GM04504 (cell line): ENCODE measurements at regions not wholly inside any gene's neighbourhood (a gene's known extent, or its start where the extent isn't known, plus 50 kb on each side); places are given as distances from the start of the nearest gene placed in this dataset.

Experiments
- DNase-seq: peaks from one replicate; pipeline ENCODE4 v3.0.0-alpha.2; 2012; ENCODE audit warnings: low read depth

DNA sequence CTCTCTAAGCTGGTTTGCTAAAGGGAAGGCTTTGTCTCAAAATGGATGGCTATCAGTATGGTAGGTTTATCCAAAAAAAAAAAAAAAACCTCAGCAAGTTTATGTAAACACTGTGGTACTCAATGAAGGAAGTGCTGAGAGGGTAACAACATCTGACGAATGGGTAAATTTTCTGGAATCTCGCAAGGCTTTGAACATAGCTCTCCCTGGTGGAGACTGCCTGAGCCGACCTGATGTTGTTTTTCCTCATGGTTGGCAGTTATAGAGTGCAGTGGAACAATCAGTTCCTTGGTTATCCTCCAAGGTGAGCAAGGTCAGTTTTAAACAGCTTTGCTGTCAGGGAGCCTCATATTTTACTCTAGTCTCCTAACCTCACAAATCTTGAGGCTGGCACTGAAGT is 94.6 kb downstream of the ZPLD1 start:
- no peak for DNase-seq

DNA sequence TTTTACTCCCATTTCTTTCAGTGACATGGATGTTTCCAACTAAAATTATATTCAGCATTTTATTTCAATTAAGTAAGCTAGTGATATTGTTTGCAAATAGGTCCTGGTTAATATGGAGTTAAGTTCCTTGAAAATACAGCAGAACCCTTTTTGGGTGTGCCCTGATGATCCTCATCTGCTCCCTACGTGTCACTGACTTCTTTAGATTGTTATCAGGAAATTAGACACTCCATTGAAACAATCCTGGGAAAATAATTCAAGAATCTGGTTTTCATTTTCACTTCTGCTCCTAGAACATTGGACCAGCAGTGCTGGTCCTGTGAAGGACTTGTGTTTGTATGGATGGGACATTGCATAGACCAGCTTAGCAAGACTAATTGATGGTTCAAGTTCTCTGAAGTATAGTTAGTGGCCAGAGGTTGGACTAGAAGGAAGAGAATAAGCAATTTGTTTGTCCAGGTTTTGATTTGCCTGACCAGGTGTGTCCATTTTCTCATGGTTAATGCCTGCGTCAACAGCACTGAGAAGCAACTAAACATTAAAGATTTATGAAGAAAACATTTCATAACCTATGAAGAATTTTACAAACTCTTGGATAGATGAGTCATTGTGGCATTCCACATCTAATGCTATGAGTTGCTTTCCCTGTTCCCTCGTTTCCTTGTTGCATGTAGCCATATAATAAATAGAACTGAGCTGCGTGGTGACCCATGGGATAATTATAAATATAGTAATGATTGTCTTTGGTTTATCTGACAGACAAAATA is 95.8 kb downstream of the ZPLD1 start:
- no peak for DNase-seq

DNA sequence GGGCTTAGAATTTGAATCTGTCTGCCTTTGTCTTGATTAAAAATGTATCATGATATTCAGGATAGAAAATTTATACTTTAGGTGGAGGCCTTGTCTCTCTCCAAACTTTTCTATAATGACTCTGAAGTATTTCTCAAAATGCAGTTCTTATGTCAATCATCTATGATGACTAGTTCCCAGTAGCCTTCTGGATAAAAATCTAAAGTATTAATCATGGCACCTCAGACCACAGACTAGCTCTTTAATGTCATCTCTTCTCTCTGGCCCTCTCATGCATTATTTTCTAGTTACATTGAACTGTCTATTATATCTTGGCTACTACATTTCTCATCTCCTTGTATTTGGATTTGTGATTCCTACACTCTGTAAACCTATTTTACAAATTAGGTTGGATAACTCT is 96.9 kb downstream of the ZPLD1 start:
- DNase-seq: no peak

DNA sequence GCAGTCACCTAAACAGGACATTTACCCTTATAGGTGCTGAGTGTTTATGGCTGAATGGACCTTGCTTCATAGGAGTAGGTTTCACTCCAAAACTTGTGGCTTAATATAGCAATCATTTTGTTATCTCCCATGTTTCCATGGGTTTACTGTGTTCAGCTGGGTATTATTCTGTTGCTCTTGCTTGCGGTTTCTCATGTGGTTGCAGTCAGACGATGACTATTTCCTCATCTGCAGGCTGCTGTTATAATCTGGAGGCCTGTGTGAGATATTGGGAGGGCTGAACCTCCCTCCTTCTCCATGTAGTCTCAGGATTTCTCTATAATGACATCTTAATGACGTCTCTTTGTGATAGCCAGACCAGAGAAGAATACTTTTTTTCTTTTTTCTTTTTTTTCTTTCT is 98.1 kb downstream of the ZPLD1 start:
- no peak for DNase-seq

DNA sequence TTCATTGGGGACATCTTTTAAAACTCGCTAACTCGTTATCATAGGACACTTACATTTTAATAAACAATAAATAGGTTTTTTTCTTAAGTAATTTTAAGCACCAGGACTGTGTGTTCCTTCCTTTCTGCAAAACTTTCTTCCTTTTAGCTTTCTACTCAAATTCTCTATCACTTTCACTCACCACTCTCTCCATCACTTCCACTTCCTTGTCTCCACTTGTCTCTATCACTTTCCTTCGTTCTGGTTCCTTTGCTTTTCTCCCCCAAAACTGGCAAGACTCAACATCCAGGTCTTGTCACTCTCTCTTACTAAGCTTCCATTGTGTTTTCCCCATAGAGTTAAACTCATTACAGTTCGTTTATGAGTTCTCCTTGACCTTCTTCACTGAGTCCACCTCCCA is 99.0 kb downstream of the ZPLD1 start:
- DNase-seq: no peak

DNA sequence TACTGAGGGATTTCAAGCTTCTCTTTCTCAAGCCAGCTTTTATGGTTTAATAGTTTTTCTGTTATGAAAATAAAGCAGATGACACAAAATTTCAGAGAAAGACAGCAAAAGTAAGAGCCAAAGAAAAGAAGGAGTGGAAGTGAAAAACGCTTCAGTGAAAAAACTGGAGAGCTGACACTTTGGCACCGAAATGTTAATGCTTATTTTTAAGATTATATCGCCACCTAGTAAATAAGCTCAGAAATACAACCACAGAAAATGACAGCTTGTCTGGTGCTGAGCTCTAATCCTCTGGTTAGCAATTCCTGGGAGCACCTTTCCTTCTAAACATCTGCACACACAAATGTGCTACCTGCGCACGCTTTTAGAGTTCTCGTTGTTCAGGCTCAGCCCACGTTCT is 101.6 kb downstream of the ZPLD1 start:
- DNase-seq: peak; percentile 12

DNA sequence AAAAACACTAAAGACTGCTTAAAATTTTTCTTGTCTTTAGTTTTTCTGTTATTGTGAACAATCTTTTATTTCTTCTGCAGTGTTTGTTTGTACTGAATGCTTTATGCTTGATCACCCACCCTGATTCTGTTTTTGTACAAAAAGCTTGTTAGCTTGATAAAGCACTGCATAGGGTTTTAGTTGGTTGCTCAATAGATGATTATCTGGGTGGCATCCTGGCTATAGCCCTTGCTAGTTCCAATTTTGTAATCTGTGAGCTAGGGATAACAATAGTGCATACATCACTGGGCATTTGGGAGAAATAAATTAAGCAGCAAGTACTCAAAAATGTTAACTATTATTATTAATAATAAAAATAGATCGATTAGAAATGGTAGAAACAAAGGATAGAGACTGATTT is 102.3 kb downstream of the ZPLD1 start:
- no peak for DNase-seq

DNA sequence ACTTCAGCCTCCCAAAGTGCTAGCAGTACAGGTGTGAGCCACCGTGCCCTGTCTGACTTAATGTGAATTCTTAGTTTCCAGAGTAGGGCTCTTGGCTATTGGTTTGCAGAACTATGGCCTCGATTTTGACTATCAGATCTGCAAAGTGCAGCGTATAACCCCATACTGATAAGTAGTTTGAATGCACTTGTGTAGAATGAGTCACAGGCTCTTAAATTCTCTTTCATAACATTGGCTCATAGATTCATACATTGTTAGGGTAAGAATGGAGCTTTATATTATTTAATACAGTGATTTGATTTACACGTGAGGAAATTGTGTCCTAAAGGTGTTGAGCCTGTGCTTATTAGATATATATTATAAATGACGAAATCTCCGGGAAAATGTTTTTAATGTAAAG is 109.9 kb downstream of the ZPLD1 start:
- DNase-seq: no peak

DNA sequence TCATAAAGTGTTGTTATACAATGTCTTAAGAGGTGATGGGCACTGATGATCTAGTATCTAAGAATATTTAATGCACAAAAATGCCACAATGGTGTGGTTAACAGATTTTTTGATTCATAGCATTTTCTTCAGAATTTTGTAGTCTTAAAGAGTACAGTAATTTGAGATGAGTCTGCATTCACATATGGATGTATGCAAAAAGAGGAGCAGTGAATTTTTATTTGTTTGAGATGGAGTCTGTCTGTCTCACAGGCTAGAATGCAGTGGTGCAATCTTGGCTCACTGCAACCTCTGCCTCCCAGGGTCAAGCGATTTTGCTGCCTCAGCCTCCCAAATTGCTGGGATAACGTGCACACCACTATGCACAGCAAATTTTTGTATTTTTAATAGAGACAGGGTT is 110.5 kb downstream of the ZPLD1 start:
- DNase-seq: no peak

DNA sequence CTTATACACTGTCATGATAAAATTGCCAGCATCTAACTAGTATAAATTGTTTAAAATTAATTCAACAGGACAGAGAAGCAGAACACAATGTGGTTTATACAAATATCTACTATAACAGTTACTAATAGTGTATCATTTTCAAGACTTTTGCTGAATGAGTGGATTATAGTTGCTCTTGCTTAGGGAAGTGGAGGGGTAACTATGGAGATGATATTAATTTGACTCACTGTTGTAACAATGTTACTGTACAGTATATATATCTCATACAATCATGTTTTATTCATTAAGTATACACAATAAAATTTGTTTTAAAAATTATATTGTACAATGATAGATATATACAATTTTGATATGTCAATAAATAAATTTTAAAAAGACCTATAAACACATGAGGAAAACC is 119.1 kb downstream of the ZPLD1 start:
- DNase-seq: no peak

DNA sequence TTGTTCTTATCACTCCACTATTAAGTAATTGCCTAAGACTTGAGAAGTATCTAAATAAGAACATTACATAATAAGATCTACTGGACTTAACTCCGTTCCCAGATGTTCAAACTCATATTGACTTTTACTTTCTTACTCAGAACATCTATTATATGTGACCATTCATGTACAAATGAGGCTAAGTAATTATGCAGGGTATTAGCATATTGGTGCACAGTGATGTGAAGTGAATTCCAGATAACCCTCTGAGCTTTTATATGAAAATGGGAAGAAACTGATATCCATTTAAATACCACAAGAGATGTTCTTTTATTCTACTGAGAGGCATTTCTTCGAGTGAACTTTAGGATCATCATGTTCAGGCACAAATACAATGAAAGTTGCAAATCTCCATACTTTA is 135.7 kb downstream of the ZPLD1 start:
- DNase-seq: no peak

DNA sequence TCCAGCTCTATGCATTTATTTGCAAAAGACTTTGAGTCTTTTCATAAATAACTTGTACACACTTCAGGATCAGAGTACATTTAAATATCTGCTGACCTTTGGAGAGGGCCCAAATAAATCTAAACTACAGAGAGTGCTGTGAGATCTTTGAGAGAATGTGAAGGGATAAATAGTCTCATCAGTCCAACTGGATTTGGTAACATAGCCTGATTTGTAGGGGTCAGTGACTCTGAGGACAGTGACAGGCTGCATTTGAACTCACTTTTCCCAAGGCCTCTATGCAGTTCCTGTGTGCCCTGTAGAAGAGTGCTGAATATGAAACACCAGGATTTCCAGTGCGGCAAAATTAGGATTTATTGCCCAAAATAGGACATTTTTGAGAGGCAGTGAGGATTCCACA is 136.2 kb downstream of the ZPLD1 start:
- DNase-seq: no peak

DNA sequence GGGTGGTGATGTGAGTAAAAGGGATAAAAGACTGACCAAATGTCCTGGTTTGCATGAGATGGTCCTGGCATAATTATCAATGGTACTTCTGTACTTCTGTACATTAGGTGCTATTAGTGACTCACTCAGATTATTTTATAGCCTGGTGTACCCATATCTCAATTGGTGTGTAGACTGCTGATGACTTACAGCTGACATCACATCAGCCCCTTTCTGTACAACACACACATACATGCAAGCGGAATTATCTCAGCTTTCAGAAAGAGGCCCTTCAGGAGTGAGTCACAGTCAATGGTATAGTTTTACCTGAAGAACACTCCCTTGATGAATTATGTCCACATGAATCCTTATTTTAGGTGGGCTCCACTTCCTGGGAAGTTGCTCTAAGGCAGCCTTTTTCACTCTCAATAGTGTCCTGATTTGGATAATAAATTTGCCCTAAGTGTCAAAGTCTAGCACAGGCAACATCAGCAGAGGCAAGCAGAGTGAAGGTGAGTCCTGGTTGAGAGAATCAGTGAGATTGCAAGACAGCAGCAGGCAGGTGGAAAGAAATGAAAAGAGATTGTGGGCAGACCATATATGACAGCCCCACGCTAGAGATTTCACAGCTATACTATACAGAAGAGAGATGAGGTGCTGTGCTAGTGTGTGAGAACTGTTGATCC is 137.0 kb downstream of the ZPLD1 start:
- no peak for DNase-seq

DNA sequence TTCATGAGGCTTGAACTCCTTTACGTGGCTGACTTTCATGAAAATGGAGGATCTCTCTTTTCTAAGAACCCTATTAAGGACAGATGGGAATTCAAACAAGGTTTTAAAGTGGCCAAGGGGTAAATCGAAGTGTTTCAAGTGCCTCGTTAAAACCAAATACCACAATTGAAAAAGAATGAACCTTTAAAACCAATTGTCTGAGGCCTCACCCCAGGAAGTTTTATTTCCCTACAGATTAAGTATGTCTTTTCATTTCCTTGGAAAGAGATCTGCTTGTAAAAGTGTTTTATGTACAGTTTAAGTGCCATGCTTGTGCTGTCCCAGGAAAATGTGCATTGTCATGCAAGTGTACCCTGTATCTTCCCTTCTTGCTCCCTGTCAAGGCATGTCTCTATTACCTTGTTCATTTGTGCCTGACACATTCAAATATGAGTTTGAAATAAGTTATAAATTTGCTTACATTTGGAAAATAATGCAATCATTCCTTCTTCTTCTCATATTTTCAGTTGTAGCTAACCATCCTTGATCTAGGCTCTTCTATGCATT is 138.7 kb downstream of the ZPLD1 start:
- no peak for DNase-seq

DNA sequence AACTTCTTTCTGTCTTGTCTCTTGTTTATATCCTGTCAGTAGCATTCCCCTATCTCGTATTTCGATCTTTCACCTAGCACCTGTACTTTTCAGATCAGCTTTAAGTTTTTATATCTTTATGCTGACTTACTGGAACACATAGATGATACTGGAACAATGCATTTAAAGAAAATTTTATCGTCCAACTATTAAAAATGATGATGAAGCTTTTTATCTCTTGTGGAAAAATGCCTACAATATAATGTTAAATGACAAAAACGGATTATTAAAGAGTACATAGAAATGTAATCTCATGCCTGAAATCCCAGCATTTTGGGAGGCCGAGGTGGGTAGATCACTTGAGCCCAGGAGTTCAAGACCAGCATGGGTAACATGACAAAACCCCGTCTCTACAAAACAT is 139.5 kb downstream of the ZPLD1 start:
- no peak for DNase-seq

DNA sequence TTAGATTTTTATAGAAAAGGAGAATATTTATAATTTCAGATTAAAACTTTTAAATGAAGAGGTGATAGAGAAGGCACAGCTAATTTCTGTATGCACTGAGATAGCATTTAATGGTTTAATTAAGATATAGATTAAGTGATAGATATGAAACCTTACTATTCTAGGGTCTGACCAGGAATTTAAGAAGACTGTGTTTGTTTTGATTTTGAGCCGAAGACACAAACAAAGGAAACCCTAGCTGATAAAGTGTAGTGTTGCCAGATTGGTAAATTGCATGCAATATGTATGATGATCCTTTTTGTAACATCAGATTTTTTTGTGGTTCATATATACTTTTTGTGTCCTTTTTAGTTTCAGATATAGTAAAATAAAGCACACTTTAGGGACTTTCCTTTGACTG is 141.8 kb downstream of the ZPLD1 start:
- DNase-seq: no peak

DNA sequence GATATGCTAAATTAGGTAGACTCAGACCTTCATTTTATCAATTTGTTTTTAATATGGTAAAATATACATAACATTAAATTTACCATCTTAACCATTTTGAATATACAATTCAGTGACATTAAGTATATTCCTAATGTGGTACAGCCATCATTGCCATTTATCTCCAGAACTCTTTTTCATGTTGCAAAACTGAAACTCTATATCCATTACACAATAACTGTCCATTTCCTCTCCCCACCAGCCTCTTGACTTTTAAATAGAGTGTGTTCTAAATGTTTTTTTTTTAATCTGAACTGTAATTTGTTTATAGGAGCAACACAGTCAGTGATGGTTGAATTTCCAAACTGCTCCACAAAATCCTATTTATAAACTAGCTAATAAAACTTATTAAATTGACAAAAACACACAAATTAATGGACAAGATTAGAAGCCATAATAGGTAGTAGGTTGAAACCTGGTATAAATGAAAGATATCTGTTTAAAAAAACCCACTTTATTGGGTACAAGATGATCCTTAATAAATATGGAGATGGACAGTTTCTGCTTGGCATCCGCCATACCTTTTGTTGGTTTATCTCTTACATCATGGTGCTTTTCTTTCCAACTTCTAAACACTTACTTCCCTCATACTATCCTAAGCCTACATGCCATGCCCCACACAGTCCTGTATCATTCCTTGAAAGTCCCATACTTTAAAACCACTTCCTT is 142.4 kb downstream of the ZPLD1 start:
- no peak for DNase-seq

DNA sequence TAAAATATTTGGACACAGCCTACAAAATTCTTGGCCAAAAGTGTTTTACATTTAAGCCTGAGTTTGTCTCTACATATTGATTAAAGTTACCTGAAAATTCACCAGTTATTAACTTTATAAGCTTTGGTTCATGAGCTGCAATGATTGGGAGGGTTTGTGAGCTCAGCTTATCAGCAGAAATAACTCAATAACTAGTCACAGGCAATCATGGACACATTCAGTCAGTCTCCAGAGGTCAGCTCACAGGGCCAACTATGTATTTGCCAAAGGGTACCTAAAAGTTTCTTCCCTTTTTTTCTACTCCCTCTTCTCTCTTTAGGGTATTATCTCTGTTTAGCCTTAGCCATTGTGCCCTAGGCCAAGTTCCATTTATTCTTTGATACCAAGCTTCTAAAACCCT is 145.9 kb downstream of the ZPLD1 start:
- no peak for DNase-seq

DNA sequence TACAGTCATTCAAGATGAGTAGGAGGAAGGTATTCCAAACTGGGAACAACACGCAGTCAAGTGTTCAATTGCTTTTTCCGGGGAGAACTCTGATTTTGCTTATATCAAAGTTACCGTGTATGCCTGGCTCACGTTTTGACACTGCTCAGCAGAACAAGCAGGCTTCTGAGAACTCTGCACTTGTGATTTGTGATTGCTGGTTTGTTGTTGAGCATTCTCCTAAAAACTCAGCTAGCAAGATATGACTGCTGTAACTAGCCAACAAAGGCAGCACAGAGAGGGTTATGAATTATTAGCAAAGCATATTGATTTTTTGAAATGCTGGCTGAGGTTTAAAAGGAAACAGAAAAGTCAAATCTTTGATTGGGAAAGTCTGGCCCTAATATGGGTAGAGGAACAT is 151.7 kb downstream of the ZPLD1 start:
- DNase-seq: no peak

DNA sequence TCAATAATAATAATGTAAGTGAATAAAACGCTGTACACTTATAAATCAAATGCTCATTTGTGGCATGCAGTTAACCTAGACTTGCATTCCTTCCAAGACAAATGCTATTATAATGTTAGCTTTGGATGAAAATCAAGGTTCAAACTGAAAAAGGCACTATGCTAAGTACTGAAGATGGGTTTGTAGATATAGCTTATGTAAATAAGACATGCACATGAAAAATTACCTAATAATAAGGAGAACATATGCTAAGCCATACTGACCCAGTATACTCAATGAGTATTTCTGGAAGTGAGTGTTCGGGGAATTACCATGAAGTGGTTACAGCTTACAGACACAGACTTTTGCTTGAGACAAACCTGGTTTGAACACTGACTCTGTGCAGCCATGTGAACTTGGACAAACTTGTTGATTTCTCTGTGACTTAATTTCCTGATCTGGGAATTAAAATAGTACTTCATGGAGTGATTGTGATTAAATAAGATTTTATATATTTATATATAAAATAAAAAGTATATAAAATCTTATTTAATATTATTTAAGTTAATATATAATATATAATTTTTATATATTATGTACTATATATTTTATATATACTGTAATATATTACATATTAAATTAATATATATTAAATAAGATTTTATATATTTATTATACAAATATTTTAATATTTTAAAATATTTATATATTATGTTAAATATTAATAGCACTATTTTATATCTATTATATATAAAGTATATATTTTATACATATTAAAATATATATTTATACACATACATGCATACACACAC is 159.2 kb downstream of the ZPLD1 start:
- no peak for DNase-seq

DNA sequence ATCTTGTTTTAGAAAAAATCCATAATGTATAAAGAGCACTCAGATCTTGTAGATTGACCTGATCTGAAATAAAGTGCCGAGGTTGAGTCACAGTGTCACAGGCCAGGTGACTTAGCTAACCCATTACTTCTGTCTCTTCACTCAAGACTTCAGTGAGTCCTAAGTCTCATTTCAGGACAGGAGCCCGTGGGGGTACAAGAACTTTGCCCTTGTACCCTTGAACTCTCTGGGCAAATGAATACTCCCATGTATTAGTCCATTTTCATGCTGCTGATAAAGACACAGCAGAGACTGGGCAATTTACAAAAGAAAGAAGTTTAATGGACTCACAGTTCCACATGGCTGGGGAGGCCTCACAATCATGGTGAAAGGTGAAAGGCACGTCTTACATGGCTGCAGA is 160.2 kb downstream of the ZPLD1 start:
- DNase-seq: no peak

DNA sequence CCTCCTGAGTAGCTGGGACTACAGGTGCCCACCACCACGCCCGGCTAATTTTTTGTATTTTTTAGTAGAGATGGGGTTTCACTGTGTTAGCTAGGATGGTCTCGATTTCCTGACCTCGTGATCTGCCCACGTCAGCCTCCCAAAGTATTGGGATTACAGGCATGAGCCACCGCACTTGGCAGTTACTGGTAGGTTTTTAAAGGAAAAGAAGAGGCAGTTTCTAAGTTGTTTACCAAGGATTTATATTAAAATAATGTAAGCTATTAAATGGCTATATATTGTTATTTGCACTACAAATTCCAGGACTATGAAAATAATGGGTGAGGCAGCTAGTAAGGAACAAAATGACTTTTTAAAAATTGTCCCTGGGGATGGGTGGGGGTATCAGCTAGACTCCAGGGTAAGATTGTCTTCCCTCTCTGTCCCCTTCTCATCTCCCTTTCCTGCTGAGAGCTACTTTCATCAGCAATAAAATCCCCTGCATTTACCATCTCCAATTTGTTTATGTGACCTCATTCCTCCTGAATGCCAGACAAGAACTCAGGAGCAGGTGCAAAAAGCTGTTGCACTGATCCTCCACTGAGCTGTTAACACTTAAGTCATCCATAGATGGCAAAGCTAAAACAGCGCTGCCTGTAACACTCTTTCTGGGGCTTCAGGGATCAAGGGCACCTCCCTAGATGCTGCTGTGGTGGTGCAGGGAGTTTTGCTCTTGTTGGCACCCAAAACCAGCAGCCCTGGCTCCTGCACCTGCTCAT is 165.2 kb downstream of the ZPLD1 start:
- no peak for DNase-seq
